C4-2B (cell line): ENCODE measurements at regions not wholly inside any gene's neighbourhood (a gene's known extent, or its start where the extent isn't known, plus 50 kb on each side); places are given as distances from the start of the nearest gene placed in this dataset.

Source experiments
- CTCF ChIP-seq: fragments of 450-650 bp; conservative IDR thresholded peaks from 2 replicates; pipeline ENCODE4 v1.5.1; 2017; ENCODE audit warnings: mild to moderate bottlenecking
- ZFX ChIP-seq: fragments of 450-650 bp; IDR thresholded peaks from 2 replicates; pipeline ENCODE4 v1.6.1; 2017

GRCh38 chr20:1804554-1804956 lies 90.7 kb upstream of the SIRPA start:
- TF ChIP-seq CTCF (no peak), ZFX (no peak)
